ENCODE measurements at regions not wholly inside any gene's neighbourhood (a gene's known extent, or its start where the extent isn't known, plus 50 kb on each side); places are given as distances from the start of the nearest gene placed in this dataset.
A peak's percentile ranks its signal among the peaks of the same experiment; 100 is the strongest.

GRCh38 chr3:67104388-67104787 lies 106.3 kb downstream of the KBTBD8 start:
- no peak for TF ChIP-seq CTCF (IDR thresholded peaks at IDR 0.05; ENCODE audit: low read depth, low read length)
- in situ Hi-C loops (cut with HindIII; ENCODE audit: low sequenced_read_pairs), result no loop called here
- no peak for DNase-seq (ENCODE audit: low read depth, low spot score)
- H3K4me3 ChIP-seq (ENCODE audit: low read depth, low read length), result no peak overlapping the region

GRCh38 chr3:67106874-67107273 lies 108.8 kb downstream of the KBTBD8 start:
- no peak for TF ChIP-seq CTCF (IDR thresholded peaks at IDR 0.05; ENCODE audit: low read depth, low read length)

GRCh38 chr3:67109651-67110204 lies 111.6 kb downstream of the KBTBD8 start:
- no peak overlapping the region for H3K4me3 ChIP-seq (ENCODE audit: low read depth, low read length)
- in situ Hi-C loops (cut with HindIII; ENCODE audit: low sequenced_read_pairs), result no loop called here
- DNase-seq (ENCODE audit: low read depth, low spot score), result peak; percentile 83
- peak; percentile 68 for TF ChIP-seq CTCF (IDR thresholded peaks at IDR 0.05; ENCODE audit: low read depth, low read length)

More at GRCh38 chr3:67106874-67107273, 108.8 kb downstream of the KBTBD8 start:
- DNase-seq (ENCODE audit: low read depth, low spot score), result no peak
- in situ Hi-C loops (cut with HindIII; ENCODE audit: low sequenced_read_pairs), result no loop called here
- H3K4me3 ChIP-seq (ENCODE audit: low read depth, low read length), result no peak overlapping the region

GRCh38 chr3:67113802-67114407 lies 115.8 kb downstream of the KBTBD8 start:
- peak; percentile 87 for DNase-seq (ENCODE audit: low read depth, low spot score)
- TF ChIP-seq CTCF (IDR thresholded peaks at IDR 0.05; ENCODE audit: low read depth, low read length), result peak; percentile 92
- in situ Hi-C loops (cut with HindIII; ENCODE audit: low sequenced_read_pairs), result no loop called here
- no peak overlapping the region for H3K4me3 ChIP-seq (ENCODE audit: low read depth, low read length)

- no peak for TF ChIP-seq CTCF (IDR thresholded peaks at IDR 0.05; ENCODE audit: low read depth, low read length)
- H3K4me3 ChIP-seq (ENCODE audit: low read depth, low read length), result no peak overlapping the region
- in situ Hi-C loops (cut with HindIII; ENCODE audit: low sequenced_read_pairs), result no loop called here
- DNase-seq (ENCODE audit: low read depth, low spot score), result no peak
Measured at GRCh38 chr3:67118122-67118521, 120.0 kb downstream of the KBTBD8 start.

GRCh38 chr3:67118635-67119034 lies 120.5 kb downstream of the KBTBD8 start:
- in situ Hi-C loops (cut with HindIII; ENCODE audit: low sequenced_read_pairs), result no loop called here
- H3K4me3 ChIP-seq (ENCODE audit: low read depth, low read length), result no peak overlapping the region
- no peak for TF ChIP-seq CTCF (IDR thresholded peaks at IDR 0.05; ENCODE audit: low read depth, low read length)
- DNase-seq (ENCODE audit: low read depth, low spot score), result no peak

Data from astrocyte of the spinal cord (primary cell).